SU-DHL-6 (cell line): ENCODE measurements at regions not wholly inside any gene's neighbourhood (a gene's known extent, or its start where the extent isn't known, plus 50 kb on each side); places are given as distances from the start of the nearest gene placed in this dataset.

Experiments
- CTCF ChIP-seq: fragments of 200-600 bp; sonication (generic); IDR thresholded peaks from one replicate; pipeline ENCODE4 v1.5.1; 2017; ENCODE audit warnings: antibody characterized with exemption, mild to moderate bottlenecking, low read length, moderate library complexity; ENCODE audit not compliant: insufficient read depth, poor library complexity, severe bottlenecking
- EZH2phosphoT487 ChIP-seq: fragments of 200-600 bp; sonication (generic), shearing (Covaris generic); conservative IDR thresholded peaks from 2 replicates; pipeline ENCODE4 v1.6.1; 2018; ENCODE audit warnings: mild to moderate bottlenecking, antibody characterized with exemption, low read length, moderate library complexity, mixed read lengths

DNA sequence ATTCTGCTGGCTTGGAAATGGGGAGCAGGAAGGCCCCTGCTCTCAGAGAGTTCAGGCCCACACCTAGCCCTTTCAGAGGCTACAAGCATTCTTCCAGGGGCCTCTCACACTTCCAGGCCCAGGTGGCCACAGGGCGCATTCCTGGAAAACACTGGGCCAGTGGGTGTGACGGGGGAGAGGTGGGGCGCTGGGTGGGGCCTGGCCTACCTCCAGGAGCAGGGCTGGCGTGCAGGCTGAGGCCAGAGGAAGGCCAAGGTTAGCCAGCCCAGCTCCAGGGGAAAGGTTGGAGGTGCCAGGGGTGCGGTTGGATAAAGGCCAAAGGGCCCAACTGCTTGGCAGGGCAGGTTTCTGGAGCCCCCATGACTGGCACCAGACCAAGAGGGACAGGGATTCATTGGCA lies 198.2 kb downstream of the MAF start:
- no peak for TF ChIP-seq CTCF
- no peak for TF ChIP-seq EZH2phosphoT487
